Osteocyte (in vitro differentiated cells): ENCODE measurements at regions not wholly inside any gene's neighbourhood (a gene's known extent, or its start where the extent isn't known, plus 50 kb on each side); places are given as distances from the start of the nearest gene placed in this dataset.

Experiments
- DNase-seq: peaks from one replicate; pipeline ENCODE4 v3.0.0; 2021; ENCODE audit warnings: mixed read lengths; ENCODE audit not compliant: unreplicated experiment; ENCODE audit errors: extremely low spot score
- H3K27ac Mint-ChIP-seq: one replicate; pipeline ENCODE4 v1.8.0; 2021; ENCODE audit warnings: mild to moderate bottlenecking, mixed read lengths; ENCODE audit not compliant: unreplicated experiment
- H3K27me3 Mint-ChIP-seq: one replicate; pipeline ENCODE4 v1.8.0; 2021; ENCODE audit warnings: mixed read lengths; ENCODE audit not compliant: unreplicated experiment
- H3K36me3 Mint-ChIP-seq: one replicate; pipeline ENCODE4 v1.8.0; 2021; ENCODE audit warnings: mixed read lengths; ENCODE audit not compliant: unreplicated experiment
- H3K4me1 Mint-ChIP-seq: one replicate; pipeline ENCODE4 v1.8.0; 2021; ENCODE audit warnings: mixed read lengths; ENCODE audit not compliant: unreplicated experiment
- H3K4me3 Mint-ChIP-seq: one replicate; pipeline ENCODE4 v1.8.0; 2021; ENCODE audit warnings: mild to moderate bottlenecking, moderate library complexity, mixed read lengths; ENCODE audit not compliant: unreplicated experiment
- H3K9me3 Mint-ChIP-seq: one replicate; pipeline ENCODE4 v1.8.0; 2021; ENCODE audit warnings: mixed read lengths; ENCODE audit not compliant: unreplicated experiment
- TF ChIP-seq, protein P1 (sequence below): fragments of 200-600 bp; sonication (generic); IDR thresholded peaks from 2 replicates; pipeline ENCODE4 v1.5.0; 2021; ENCODE audit warnings: antibody characterized with exemption, mild to moderate bottlenecking, moderate library complexity

DNA sequence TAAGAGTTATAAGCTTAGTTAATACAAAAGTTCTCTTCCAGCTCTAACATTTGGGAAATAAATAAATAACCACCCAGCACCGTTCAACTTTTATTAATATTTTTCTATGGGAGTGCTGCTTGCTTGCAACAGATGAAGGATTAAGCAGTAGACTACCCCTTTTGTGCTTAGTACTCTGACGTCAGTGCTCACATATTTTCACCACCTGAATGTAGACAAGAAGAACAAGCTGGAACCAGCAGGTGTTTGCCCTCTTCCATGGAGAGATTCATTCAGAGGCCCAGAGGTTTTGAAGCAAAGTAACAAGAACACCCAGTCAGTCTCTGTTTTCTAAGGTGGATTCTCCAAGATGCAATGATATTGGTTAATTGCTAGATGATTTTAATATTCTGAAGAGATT lies 307.1 kb upstream of the PIK3C3 start:
- TF ChIP-seq, protein P1, sequence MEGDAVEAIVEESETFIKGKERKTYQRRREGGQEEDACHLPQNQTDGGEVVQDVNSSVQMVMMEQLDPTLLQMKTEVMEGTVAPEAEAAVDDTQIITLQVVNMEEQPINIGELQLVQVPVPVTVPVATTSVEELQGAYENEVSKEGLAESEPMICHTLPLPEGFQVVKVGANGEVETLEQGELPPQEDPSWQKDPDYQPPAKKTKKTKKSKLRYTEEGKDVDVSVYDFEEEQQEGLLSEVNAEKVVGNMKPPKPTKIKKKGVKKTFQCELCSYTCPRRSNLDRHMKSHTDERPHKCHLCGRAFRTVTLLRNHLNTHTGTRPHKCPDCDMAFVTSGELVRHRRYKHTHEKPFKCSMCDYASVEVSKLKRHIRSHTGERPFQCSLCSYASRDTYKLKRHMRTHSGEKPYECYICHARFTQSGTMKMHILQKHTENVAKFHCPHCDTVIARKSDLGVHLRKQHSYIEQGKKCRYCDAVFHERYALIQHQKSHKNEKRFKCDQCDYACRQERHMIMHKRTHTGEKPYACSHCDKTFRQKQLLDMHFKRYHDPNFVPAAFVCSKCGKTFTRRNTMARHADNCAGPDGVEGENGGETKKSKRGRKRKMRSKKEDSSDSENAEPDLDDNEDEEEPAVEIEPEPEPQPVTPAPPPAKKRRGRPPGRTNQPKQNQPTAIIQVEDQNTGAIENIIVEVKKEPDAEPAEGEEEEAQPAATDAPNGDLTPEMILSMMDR = no peak
- no peak overlapping the region for H3K4me3 Mint-ChIP-seq
- DNase-seq = no peak
- peaks cover 17% of the 10 kb centered on the region for H3K27me3 Mint-ChIP-seq
- no peaks in the 10 kb centered on the region for H3K36me3 Mint-ChIP-seq
- peaks cover 17% of the 10 kb centered on the region for H3K4me1 Mint-ChIP-seq
- no peaks in the 10 kb centered on the region for H3K9me3 Mint-ChIP-seq
- H3K27ac Mint-ChIP-seq = peak overlapping the region; percentile 19

DNA sequence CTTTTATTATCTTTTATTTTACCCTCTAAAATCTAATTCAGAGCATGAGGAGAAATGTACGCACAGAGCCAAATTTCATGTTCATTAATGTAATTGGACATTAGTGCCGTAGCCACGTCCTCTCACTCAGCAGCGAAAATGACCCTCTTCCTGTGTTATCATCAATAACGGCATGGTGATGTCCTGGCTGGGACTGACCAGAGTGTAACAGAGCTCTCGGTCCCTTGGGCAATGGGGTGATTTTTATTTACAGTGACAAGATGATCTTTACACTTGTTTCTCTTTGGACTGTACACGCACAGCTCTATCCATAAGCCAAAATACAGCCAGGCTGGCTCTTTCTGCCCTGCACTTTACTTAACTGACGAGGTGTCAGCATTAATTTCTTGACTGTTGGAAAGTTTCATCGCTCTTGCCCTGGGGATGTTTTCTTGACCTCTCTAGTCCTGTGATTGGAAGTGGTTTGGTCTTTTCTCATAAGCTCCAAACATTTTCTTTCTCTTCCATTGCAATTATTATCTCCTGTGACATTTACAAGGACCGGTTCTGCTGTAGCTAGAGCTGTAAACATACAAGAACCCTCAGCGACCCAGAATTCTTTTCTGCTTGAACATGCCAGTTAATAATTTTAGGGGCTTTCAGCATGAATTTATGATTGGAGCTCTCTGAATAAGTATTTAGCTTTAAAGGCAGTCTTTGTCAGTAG lies 308.0 kb upstream of the PIK3C3 start:
- no peaks in the 10 kb centered on the region for H3K9me3 Mint-ChIP-seq
- H3K27ac Mint-ChIP-seq = peak overlapping the region; percentile 78
- no peak for DNase-seq
- no peaks in the 10 kb centered on the region for H3K36me3 Mint-ChIP-seq
- H3K27me3 Mint-ChIP-seq = peaks cover 12% of the 10 kb centered on the region
- H3K4me3 Mint-ChIP-seq = no peak overlapping the region
- peaks cover 21% of the 10 kb centered on the region for H3K4me1 Mint-ChIP-seq
- TF ChIP-seq, protein P1 = no peak

DNA sequence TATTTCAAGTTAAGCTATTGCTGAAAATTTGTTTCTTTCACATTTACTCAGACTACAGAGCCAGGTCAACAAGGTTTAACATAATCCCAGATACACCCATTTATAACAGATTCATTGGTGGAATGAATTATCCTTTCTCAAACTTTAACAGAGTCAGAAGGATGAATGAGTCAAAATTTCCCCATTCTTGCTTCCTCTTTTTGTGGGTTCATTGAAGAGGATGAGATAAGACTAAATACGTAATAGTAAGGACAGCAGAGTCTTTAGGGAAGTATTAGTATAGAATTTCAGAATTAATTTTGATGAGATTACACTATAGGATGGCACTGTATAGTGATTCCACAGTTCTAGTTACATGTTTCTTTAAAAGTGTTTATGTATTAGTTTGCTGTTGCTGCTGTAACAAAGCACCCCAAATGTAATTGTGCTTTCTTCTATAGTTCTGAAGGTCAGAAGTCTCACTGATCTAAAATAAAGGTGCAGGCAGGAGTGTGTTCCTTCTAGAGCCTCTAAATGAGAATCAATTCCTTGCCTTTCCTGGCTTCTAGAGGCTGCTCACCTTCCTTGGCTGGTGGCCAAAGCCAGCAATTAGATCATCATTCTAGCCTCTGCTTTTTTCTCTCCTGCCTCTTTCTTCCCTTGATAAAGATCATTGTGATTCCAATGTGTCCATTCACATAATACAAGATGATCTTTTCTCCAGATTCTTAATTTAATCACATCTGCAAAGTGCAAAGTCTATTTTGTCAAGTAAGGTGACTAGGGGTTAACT lies 309.3 kb upstream of the PIK3C3 start:
- H3K4me3 Mint-ChIP-seq = no peak overlapping the region
- H3K9me3 Mint-ChIP-seq = no peaks in the 10 kb centered on the region
- H3K36me3 Mint-ChIP-seq = no peaks in the 10 kb centered on the region
- TF ChIP-seq, protein P1 = no peak
- H3K27me3 Mint-ChIP-seq = peaks cover 8% of the 10 kb centered on the region
- DNase-seq = no peak
- H3K4me1 Mint-ChIP-seq = peaks cover 23% of the 10 kb centered on the region
- no peak overlapping the region for H3K27ac Mint-ChIP-seq

DNA sequence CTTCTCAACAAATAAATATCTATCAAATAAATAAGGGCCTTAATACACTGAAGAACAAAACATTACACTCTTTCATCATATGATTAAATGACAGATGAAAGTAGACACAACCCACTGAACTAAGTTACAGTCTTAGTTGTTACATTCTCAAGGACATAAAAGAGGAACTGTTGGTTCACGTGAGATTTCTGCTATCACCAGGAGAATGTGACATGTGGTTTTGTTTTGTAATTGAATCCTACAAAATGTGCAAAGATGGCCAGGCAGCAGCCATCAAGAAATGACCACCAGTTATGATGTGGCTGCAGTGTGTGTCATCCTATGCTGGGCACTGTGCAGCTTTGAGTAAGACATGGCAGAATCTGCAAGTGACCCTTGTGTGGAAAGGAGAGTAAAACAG lies 310.6 kb upstream of the PIK3C3 start:
- Mint-ChIP-seq H3K27ac (no peak overlapping the region), H3K4me1 (peaks cover 23% of the 10 kb centered on the region), H3K4me3 (no peak overlapping the region), H3K36me3 (no peaks in the 10 kb centered on the region), H3K27me3 (no peaks in the 10 kb centered on the region), H3K9me3 (no peaks in the 10 kb centered on the region)
- DNase-seq = no peak
- TF ChIP-seq, protein P1 = no peak

DNA sequence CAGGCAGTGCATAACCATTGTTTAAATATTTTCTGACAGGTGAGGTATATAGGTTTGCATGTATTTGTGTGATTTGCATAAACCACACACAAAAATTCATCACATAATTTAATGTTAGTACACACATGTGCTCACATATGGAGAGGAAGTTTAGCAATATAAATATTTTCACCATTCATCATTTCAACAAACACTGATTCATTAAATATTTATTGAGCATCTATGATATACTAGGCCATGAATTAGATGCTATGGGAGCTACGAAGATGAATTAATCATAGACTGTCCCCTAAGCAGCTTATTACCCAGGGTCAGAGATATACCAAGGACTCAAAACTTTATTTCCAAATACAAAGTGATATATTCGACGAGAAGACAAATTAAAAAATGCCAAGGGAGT lies 311.6 kb upstream of the PIK3C3 start:
- Mint-ChIP-seq H3K9me3 (no peaks in the 10 kb centered on the region), H3K36me3 (no peaks in the 10 kb centered on the region), H3K4me1 (peaks cover 23% of the 10 kb centered on the region), H3K27ac (no peak overlapping the region), H3K4me3 (no peak overlapping the region), H3K27me3 (no peaks in the 10 kb centered on the region)
- TF ChIP-seq, protein P1 = no peak
- no peak for DNase-seq
